ENCODE measurements at regions not wholly inside any gene's neighbourhood (a gene's known extent, or its start where the extent isn't known, plus 50 kb on each side); places are given as distances from the start of the nearest gene placed in this dataset.

- no TSS peak for BruUV-seq (replicated peaks)
- Histone ChIP-seq H3K9me3 (ENCODE audit: control insufficient read depth, insufficient read depth, low read depth, low read length) (no peaks in the 10 kb centered on the region), H3K36me3 (ENCODE audit: control insufficient read depth, insufficient read depth, low read length) (no peaks in the 10 kb centered on the region), H3K27ac (ENCODE audit: low read length) (no peak overlapping the region), H3K4me3 (ENCODE audit: low read depth in 2 of 2, low read length in 2 of 2) (no peak overlapping the region), H3K4me1 (ENCODE audit: control insufficient read depth, insufficient read depth, low read length) (no peaks in the 10 kb centered on the region), H3K27me3 (ENCODE audit: control insufficient read depth, insufficient read depth, low read length) (no peaks in the 10 kb centered on the region)
- intact Hi-C loops (cut with micrococcal nuclease; ENCODE audit: unreplicated experiment) (no loop called here), in situ Hi-C loops (cut with HindIII; ENCODE audit: low pct_unique_long_range_greater_than_20kb, low sequenced_read_pairs) (no loop called here)
- DNase-seq (ENCODE audit: low read depth, low spot score) = no peak
- no peak for ATAC-seq
- CTCF ChIA-PET = no interaction called here
- TF ChIP-seq POLR2AphosphoS5 (IDR thresholded peaks at IDR 0.05; ENCODE audit: low read depth, low read length) (no peak), TCF7L2 (IDR thresholded peaks at IDR 0.05; ENCODE audit: low read depth, low read length) (no peak), REST (IDR thresholded peaks at IDR 0.05; ENCODE audit: insufficient read depth in 1 of 2, low read depth in 2 of 2, low read length in 1 of 2) (no peak), SIN3A (IDR thresholded peaks at IDR 0.05; ENCODE audit: borderline replicate concordance, insufficient read depth, low read depth, low read length) (no peak), CTCF (IDR thresholded peaks at IDR 0.05) (no peak)
- POLR2A ChIA-PET = no interaction called here
These were observed 307.5 kb downstream of the EMP1 start for GRCh38 chr12:13504074-13504473.

GRCh38 chr12:13503094-13503835 lies 306.7 kb downstream of the EMP1 start:
- DNase-seq (ENCODE audit: low read depth, low spot score) = no peak
- ATAC-seq = no peak
- no peaks in the 10 kb centered on the region for H3K9me3 ChIP-seq (ENCODE audit: control insufficient read depth, insufficient read depth, low read depth, low read length)
- no peak overlapping the region for H3K4me3 ChIP-seq (ENCODE audit: low read depth in 2 of 2, low read length in 2 of 2)
- in situ Hi-C loops (cut with HindIII; ENCODE audit: low pct_unique_long_range_greater_than_20kb, low sequenced_read_pairs) = no loop called here
- no peaks in the 10 kb centered on the region for H3K4me1 ChIP-seq (ENCODE audit: control insufficient read depth, insufficient read depth, low read length)
- no peaks in the 10 kb centered on the region for H3K27me3 ChIP-seq (ENCODE audit: control insufficient read depth, insufficient read depth, low read length)
- no TSS peak for BruUV-seq (replicated peaks)
- no peak for TF ChIP-seq SIN3A (IDR thresholded peaks at IDR 0.05; ENCODE audit: borderline replicate concordance, insufficient read depth, low read depth, low read length)
- TF ChIP-seq POLR2AphosphoS5 (IDR thresholded peaks at IDR 0.05; ENCODE audit: low read depth, low read length) = no peak
- TF ChIP-seq TCF7L2 (IDR thresholded peaks at IDR 0.05; ENCODE audit: low read depth, low read length) = no peak
- no peak for TF ChIP-seq CTCF (IDR thresholded peaks at IDR 0.05)
- no peak for TF ChIP-seq REST (IDR thresholded peaks at IDR 0.05; ENCODE audit: insufficient read depth in 1 of 2, low read depth in 2 of 2, low read length in 1 of 2)
- no peak overlapping the region for H3K27ac ChIP-seq (ENCODE audit: low read length)
- intact Hi-C loops (cut with micrococcal nuclease; ENCODE audit: unreplicated experiment) = no loop called here
- ChIA-PET CTCF (no interaction called here), POLR2A (no interaction called here)
- H3K36me3 ChIP-seq (ENCODE audit: control insufficient read depth, insufficient read depth, low read length) = no peaks in the 10 kb centered on the region

Data from Panc1 (cell line).